Upper lobe of left lung (tissue), 6 donors: ENCODE measurements at regions not wholly inside any gene's neighbourhood (a gene's known extent, or its start where the extent isn't known, plus 50 kb on each side); places are given as distances from the start of the nearest gene placed in this dataset.

Experiments used
- ATAC-seq, 2 donors: fragments of 200-7000 bp; cut with Tn5 transposase; one replicate each; pipeline ENCODE4 v1.9.1; 2022; ENCODE audit warnings: mild to moderate bottlenecking in 2 of 2, moderate library complexity in 2 of 2; ENCODE audit not compliant: low FRiP score in 2 of 2
- DNase-seq, 2 donors: peaks; one replicate each; pipeline ENCODE4 v3.0.0-alpha.2; 2019 to 2020
- H3K27ac ChIP-seq, 4 donors: fragments of 200-600 bp; sonication (generic); one replicate each; pipeline ENCODE4 v1.5.1; 2016 to 2019
- H3K27me3 ChIP-seq, 4 donors: fragments of 200-600 bp; sonication (generic); one replicate each; pipeline ENCODE4 v1.5.1; 2017 to 2019
- H3K36me3 ChIP-seq, 4 donors: fragments of 200-600 bp; sonication (generic); one replicate each; pipeline ENCODE4 v1.5.1; 2016 to 2019
- H3K4me1 ChIP-seq, 4 donors: fragments of 200-600 bp; sonication (generic); one replicate each; pipeline ENCODE4 v1.5.1; 2018 to 2019
- H3K4me3 ChIP-seq, 4 donors: fragments of 200-600 bp; sonication (generic); one replicate each; pipeline ENCODE4 v1.5.1; 2017 to 2019; ENCODE audit warnings: mild to moderate bottlenecking in 2 of 4, moderate library complexity in 1 of 4
- H3K9me3 ChIP-seq, 4 donors: fragments of 200-600 bp; sonication (generic); one replicate each; pipeline ENCODE4 v1.5.1; 2018 to 2019
- CTCF ChIP-seq, 6 experiments: fragments of 450-650 bp in 4 of 6; fragments of 200-600 bp in 2 of 6; sonication (generic) in 2 of 6; IDR thresholded peaks; one replicate each; pipeline ENCODE4 v1.5.1; 2016 to 2019; ENCODE audit warnings: antibody characterized with exemption in 6 of 6
- EP300 ChIP-seq, 4 donors: sonication (generic); formaldehyde crosslinking; IDR thresholded peaks; one replicate each; pipeline ENCODE4 v1.5.1; 2017; ENCODE audit warnings: antibody characterized with exemption in 4 of 4, control low read depth in 2 of 4
- POLR2A ChIP-seq, 4 donors: fragments of 450-650 bp; IDR thresholded peaks; one replicate each; pipeline ENCODE4 v1.5.1; 2016 to 2017; ENCODE audit warnings: antibody characterized with exemption in 4 of 4, mild to moderate bottlenecking in 2 of 4
- POLR2AphosphoS5 ChIP-seq, 2 donors: sonication (generic); formaldehyde crosslinking; IDR thresholded peaks; one replicate each; pipeline ENCODE4 v1.5.1; 2017; ENCODE audit warnings: antibody characterized with exemption in 2 of 2
- WGBS, 2 donors: methylation state at CpG; one replicate each; pipeline ENCODE4 v1.1.5; 2017 to 2018; 5-methylcytosine and 5-hydroxymethylcytosine counted together
- donor health status: DM: no; HTN: no; CAD: no; lungs with moderate emphysema.
- donor health status: DM: no; HTN: yes; CAD: no; lungs with severe emphysema.

DNA sequence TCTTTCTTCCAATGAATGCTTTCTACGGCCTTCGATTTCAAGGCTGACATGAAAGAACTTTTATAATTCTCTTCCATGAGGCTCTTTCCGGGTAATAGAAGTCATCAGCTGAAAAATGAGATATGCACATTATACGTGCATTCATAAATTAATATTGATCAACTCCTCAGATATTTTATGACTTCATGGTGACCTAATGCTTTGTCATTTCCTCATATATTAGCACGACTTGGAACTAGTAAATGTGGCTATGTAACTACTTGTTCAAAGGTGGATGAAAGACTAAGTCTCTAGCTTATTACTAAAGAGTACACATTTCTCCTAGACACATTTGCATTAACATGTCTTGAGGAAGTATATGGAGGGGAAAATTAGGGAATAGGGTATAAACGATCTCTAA, 168.8 kb downstream of the HDGFL1 start:
- Histone ChIP-seq H3K4me1 (no peaks in the 10 kb centered on the region), H3K9me3 (no peaks in the 10 kb centered on the region), H3K36me3 (no peaks in the 10 kb centered on the region), H3K27me3 (no peaks in the 10 kb centered on the region), H3K4me3 (no peak overlapping the region), H3K27ac (no peak overlapping the region)
- WGBS, 2 donors, result 87 to 90% methylated on average over 6 of the region's 6 CpGs
- DNase-seq, result no peak
- no peak for TF ChIP-seq POLR2A (IDR thresholded peaks at IDR 0.05)
- no peak for TF ChIP-seq CTCF (IDR thresholded peaks at IDR 0.05)
- TF ChIP-seq EP300 (IDR thresholded peaks at IDR 0.05), result no peak
- no peak for TF ChIP-seq POLR2AphosphoS5 (IDR thresholded peaks at IDR 0.05)
- ATAC-seq, result no peak

DNA sequence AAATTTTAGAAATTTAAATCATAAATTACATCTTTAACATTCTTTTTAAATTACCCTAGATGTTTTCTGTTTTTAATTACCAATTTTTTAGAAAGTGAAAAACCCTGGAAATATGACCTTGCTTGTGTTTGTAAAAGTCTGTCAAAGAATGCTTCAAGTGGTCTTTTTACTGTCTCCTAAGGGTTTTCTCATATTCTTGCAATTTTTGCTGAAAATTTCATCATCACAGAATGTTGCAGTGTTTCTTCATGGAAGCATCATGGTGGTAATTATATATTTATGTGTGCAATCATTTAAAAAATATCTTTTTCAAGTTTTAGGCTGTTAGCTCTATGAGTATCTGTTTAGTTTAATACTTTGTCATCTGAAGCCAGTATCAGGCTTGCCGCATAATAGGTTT, 178.2 kb downstream of the HDGFL1 start:
- Histone ChIP-seq H3K4me1 (no peaks in the 10 kb centered on the region), H3K27me3 (no peaks in the 10 kb centered on the region), H3K27ac (no peak overlapping the region), H3K36me3 (no peaks in the 10 kb centered on the region), H3K4me3 (no peak overlapping the region), H3K9me3 (no peaks in the 10 kb centered on the region)
- DNase-seq, result no peak
- 92 to 94% methylated on average over 1 of the region's 1 CpG for WGBS, 2 donors
- no peak for ATAC-seq
- TF ChIP-seq CTCF (IDR thresholded peaks at IDR 0.05), result no peak
- no peak for TF ChIP-seq EP300 (IDR thresholded peaks at IDR 0.05)
- TF ChIP-seq POLR2A (IDR thresholded peaks at IDR 0.05), result no peak
- no peak for TF ChIP-seq POLR2AphosphoS5 (IDR thresholded peaks at IDR 0.05)

GRCh38 chr6:22748681-22749080, 179.3 kb downstream of the HDGFL1 start:
- Histone ChIP-seq H3K27me3 (no peaks in the 10 kb centered on the region), H3K4me1 (no peaks in the 10 kb centered on the region), H3K9me3 (no peaks in the 10 kb centered on the region), H3K4me3 (no peak overlapping the region), H3K27ac (no peak overlapping the region), H3K36me3 (no peaks in the 10 kb centered on the region)
- DNase-seq, result no peak
- WGBS, 2 donors, result 76 to 77% methylated on average over 4 of the region's 4 CpGs
- TF ChIP-seq CTCF (IDR thresholded peaks at IDR 0.05) (no peak), POLR2AphosphoS5 (IDR thresholded peaks at IDR 0.05) (no peak), POLR2A (IDR thresholded peaks at IDR 0.05) (no peak), EP300 (IDR thresholded peaks at IDR 0.05) (no peak)
- ATAC-seq, result no peak

DNA sequence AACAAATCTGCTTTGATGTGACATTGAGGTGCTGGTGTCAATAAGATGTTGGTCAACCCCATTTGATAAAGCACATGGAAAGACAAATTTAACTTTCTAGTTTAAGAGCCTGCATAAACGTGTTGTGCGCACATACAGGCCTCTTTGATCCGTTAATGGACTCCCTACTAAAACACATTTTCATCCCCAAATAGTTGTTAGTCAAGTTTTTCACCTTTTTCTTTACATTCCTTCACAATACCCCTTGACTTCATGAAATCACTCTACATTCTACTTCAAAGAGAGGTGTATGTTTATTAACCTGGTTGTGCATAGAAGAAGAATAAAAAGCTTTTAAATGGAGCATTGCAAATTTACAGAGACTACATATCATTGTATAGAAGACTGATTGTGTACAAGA, 180.3 kb downstream of the HDGFL1 start:
- Histone ChIP-seq H3K27ac (no peak overlapping the region), H3K9me3 (no peaks in the 10 kb centered on the region), H3K27me3 (no peaks in the 10 kb centered on the region), H3K4me1 (no peaks in the 10 kb centered on the region), H3K4me3 (no peak overlapping the region), H3K36me3 (no peaks in the 10 kb centered on the region)
- no peak for DNase-seq
- 80 to 89% methylated on average over 3 of the region's 3 CpGs for WGBS, 2 donors
- ATAC-seq, result no peak
- TF ChIP-seq POLR2AphosphoS5 (IDR thresholded peaks at IDR 0.05) (no peak), CTCF (IDR thresholded peaks at IDR 0.05) (no peak), EP300 (IDR thresholded peaks at IDR 0.05) (no peak), POLR2A (IDR thresholded peaks at IDR 0.05) (no peak)

DNA sequence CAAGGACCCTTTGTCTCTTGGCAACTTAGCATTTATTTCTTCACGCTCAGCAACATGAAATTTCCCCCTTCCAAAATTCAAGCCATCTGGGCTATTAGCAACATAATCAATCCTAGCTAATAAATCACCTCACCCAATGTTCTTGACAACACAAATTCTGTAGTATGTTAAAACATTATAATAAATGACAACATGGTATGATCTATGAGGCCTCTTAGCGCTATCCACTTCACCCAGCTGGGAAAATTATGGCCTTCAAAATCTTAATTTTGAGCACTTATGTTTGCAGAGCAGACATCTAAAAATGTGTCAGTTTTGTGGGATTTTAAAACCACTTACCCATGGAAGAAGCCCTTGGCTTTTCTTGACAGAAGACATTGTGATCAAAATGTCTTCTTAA, 181.9 kb downstream of the HDGFL1 start:
- H3K36me3 ChIP-seq, result no peaks in the 10 kb centered on the region
- no peak overlapping the region for H3K27ac ChIP-seq
- ATAC-seq (no peak), DNase-seq (no peak)
- TF ChIP-seq CTCF (IDR thresholded peaks at IDR 0.05) (no peak), POLR2A (IDR thresholded peaks at IDR 0.05) (no peak), POLR2AphosphoS5 (IDR thresholded peaks at IDR 0.05) (no peak), EP300 (IDR thresholded peaks at IDR 0.05) (no peak)
- no peaks in the 10 kb centered on the region for H3K27me3 ChIP-seq
- peaks cover 0 to 4% (median 0%) of the 10 kb centered on the region in 4 donors for H3K4me1 ChIP-seq
- H3K4me3 ChIP-seq, result no peak overlapping the region
- WGBS, 2 donors, result 94 to 95% methylated on average over 2 of the region's 2 CpGs
- H3K9me3 ChIP-seq, result no peaks in the 10 kb centered on the region
